Liver (tissue), 8 donors: ENCODE measurements at regions not wholly inside any gene's neighbourhood (a gene's known extent, or its start where the extent isn't known, plus 50 kb on each side); places are given as distances from the start of the nearest gene placed in this dataset.

Source experiments
- DNase-seq: peaks from one replicate; pipeline ENCODE4 v3.0.0-alpha.2; 2017; ENCODE audit warnings: low spot score
- H3K27ac ChIP-seq, 2 donors: one replicate each; pipeline ENCODE4 v1.7.0; 2013; ENCODE audit warnings: inconsistent platforms in 2 of 2, low read length in 2 of 2, control low read depth in 1 of 2, low read depth in 1 of 2, mild to moderate bottlenecking in 1 of 2
- H3K27me3 ChIP-seq, 4 donors: one replicate each; pipeline versions ENCODE4 v1.6.1 to v1.7.0; 2013; ENCODE audit warnings: low read length in 3 of 4, inconsistent platforms in 1 of 4, mild to moderate bottlenecking in 1 of 4, moderate library complexity in 1 of 4; ENCODE audit not compliant: control insufficient read depth in 4 of 4, insufficient read depth in 4 of 4
- H3K36me3 ChIP-seq, 4 donors: one replicate each; pipeline versions ENCODE4 v1.6.1 to v1.7.0; 2013; ENCODE audit warnings: low read length in 3 of 4, mild to moderate bottlenecking in 3 of 4, low read depth in 1 of 4, moderate library complexity in 1 of 4; ENCODE audit not compliant: control insufficient read depth in 4 of 4, insufficient read depth in 3 of 4
- H3K4me1 ChIP-seq, 4 donors: one replicate each; pipeline versions ENCODE4 v1.6.1 to v1.7.0; 2013; ENCODE audit warnings: low read length in 3 of 4, mild to moderate bottlenecking in 3 of 4, moderate library complexity in 1 of 4; ENCODE audit not compliant: control insufficient read depth in 4 of 4, insufficient read depth in 4 of 4
- H3K4me3 ChIP-seq, 3 donors: one replicate each; pipeline versions ENCODE4 v1.6.1 to v1.7.0; 2013; ENCODE audit warnings: low read length in 3 of 3, control low read depth in 1 of 3, low read depth in 1 of 3, mild to moderate bottlenecking in 1 of 3
- H3K9ac ChIP-seq, 2 donors: one replicate each; pipeline ENCODE4 v1.7.0; 2013; ENCODE audit warnings: low read length in 2 of 2, mild to moderate bottlenecking in 2 of 2, moderate library complexity in 2 of 2, control low read depth in 1 of 2, low read depth in 1 of 2
- H3K9me3 ChIP-seq, 4 donors: one replicate each; pipeline versions ENCODE4 v1.6.1 to v1.7.0; 2013; ENCODE audit warnings: low read length in 3 of 4; ENCODE audit not compliant: control insufficient read depth in 4 of 4
- EGR1 ChIP-seq, 2 donors: IDR thresholded peaks; 2 replicates each; pipeline ENCODE4 v1.6.1; 2016 to 2018; ENCODE audit warnings: antibody characterized with exemption in 2 of 2, low read depth in 2 of 2
- FOXA2 ChIP-seq: IDR thresholded peaks from 2 replicates; pipeline ENCODE4 v1.6.1; 2016; ENCODE audit warnings: antibody characterized with exemption
- GABPA ChIP-seq, 2 donors: IDR thresholded peaks in 1 of 2; conservative IDR thresholded peaks in 1 of 2; 2 replicates each; pipeline ENCODE4 v1.6.1; 2016; ENCODE audit warnings: antibody characterized with exemption in 2 of 2, mild to moderate bottlenecking in 1 of 2, moderate library complexity in 1 of 2
- HNF4A ChIP-seq, 2 donors: conservative IDR thresholded peaks; 2 replicates each; pipeline ENCODE4 v1.6.1; 2016; ENCODE audit warnings: antibody characterized with exemption in 2 of 2, mild to moderate bottlenecking in 2 of 2
- JUND ChIP-seq, 2 donors: IDR thresholded peaks; 2 replicates each; pipeline ENCODE4 v1.6.1; 2016; ENCODE audit warnings: antibody characterized with exemption in 2 of 2
- RAD21 ChIP-seq, 2 donors: IDR thresholded peaks; 2 replicates each; pipeline ENCODE4 v1.6.1; 2016; ENCODE audit warnings: antibody characterized with exemption in 2 of 2, mild to moderate bottlenecking in 2 of 2
- RXRA ChIP-seq, 2 donors: IDR thresholded peaks; 2 replicates each; pipeline ENCODE4 v1.6.1; 2017 to 2018; ENCODE audit warnings: antibody characterized with exemption in 2 of 2, mild to moderate bottlenecking in 1 of 2
- SP1 ChIP-seq: IDR thresholded peaks from 2 replicates; pipeline ENCODE4 v1.6.1; 2018; ENCODE audit warnings: antibody characterized with exemption, mild to moderate bottlenecking
- TAF1 ChIP-seq: conservative IDR thresholded peaks from 2 replicates; pipeline ENCODE4 v1.6.1; 2016; ENCODE audit warnings: antibody characterized with exemption, mild to moderate bottlenecking
- YY1 ChIP-seq: IDR thresholded peaks from 2 replicates; pipeline ENCODE4 v1.6.1; 2016; ENCODE audit warnings: antibody characterized with exemption, mild to moderate bottlenecking
- WGBS: extraction: QIAGEN DNeasy Blood & Tissue Kit; methylation state at CpG from one replicate; pipeline ENCODE4 v1.1.7; 2013; 5-methylcytosine and 5-hydroxymethylcytosine counted together
- TF ChIP-seq, protein P1 (sequence below): IDR thresholded peaks from 2 replicates; pipeline ENCODE4 v1.6.1; 2016; ENCODE audit warnings: antibody characterized with exemption
- TF ChIP-seq, protein P2 (sequence below): fragments of 150-350 bp; IDR thresholded peaks from 2 replicates; pipeline ENCODE4 v1.5.1; 2017; ENCODE audit warnings: improper control_type of control experiment, low read depth, low read length; ENCODE audit not compliant: missing input control
- TF ChIP-seq, protein P3 (sequence below): IDR thresholded peaks from 2 replicates; pipeline ENCODE4 v1.6.1; 2016; ENCODE audit warnings: antibody characterized with exemption
- TF ChIP-seq, protein P4 (sequence below): IDR thresholded peaks from 2 replicates; pipeline ENCODE4 v1.6.1; 2016; ENCODE audit warnings: antibody characterized with exemption
- donor health status: healthy.
- donor health status: healthy.
- donor health status: healthy.
- donor health status: healthy.
- donor health status: healthy.

DNA sequence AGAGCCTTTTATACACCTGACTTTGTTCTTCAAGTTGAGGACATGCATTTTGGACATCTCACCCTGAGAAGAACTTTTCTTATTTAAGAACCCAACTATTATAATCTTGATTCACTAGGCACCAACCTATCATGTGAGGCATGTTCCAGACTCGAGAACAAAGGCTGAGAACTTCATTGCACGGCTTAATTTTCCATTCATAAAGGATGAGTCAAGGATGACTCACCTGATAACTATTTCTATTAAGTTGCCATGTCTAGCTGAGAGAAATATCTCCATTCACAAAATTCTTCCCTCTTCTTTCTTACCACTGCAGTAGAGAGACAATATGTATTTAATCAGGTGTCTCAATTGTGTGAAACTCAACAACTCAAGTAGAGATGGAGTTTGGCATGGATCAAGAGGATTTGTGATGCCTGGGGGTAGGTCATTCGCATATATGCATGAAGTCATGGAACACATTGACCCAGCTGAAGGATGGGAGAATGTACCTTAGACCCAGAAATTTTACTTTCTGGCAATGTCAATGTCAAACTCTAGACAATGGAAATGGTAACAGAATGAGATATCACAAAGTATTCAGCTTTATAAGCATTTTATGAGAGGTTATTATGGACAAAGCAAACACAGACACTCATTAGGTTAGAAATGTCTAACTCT, 173.2 kb upstream of the PRNP start:
- Histone ChIP-seq H3K27me3 (peaks cover 0 to 4% (median 0%) of the 10 kb centered on the region in 4 donors), H3K9me3 (no peaks in the 10 kb centered on the region), H3K27ac (no peak overlapping the region), H3K9ac (no peak overlapping the region), H3K4me1 (no peaks in the 10 kb centered on the region), H3K36me3 (no peaks in the 10 kb centered on the region), H3K4me3 (no peak overlapping the region)
- no peak for DNase-seq
- TF ChIP-seq HNF4A (conservative IDR thresholded peaks at IDR 0.05) = no peak
- TF ChIP-seq JUND (IDR thresholded peaks at IDR 0.05) = no peak
- TF ChIP-seq FOXA2 = no peak
- TF ChIP-seq, protein P1, sequence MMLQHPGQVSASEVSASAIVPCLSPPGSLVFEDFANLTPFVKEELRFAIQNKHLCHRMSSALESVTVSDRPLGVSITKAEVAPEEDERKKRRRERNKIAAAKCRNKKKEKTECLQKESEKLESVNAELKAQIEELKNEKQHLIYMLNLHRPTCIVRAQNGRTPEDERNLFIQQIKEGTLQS = no peak
- TF ChIP-seq YY1 = no peak
- TF ChIP-seq, protein P2, sequence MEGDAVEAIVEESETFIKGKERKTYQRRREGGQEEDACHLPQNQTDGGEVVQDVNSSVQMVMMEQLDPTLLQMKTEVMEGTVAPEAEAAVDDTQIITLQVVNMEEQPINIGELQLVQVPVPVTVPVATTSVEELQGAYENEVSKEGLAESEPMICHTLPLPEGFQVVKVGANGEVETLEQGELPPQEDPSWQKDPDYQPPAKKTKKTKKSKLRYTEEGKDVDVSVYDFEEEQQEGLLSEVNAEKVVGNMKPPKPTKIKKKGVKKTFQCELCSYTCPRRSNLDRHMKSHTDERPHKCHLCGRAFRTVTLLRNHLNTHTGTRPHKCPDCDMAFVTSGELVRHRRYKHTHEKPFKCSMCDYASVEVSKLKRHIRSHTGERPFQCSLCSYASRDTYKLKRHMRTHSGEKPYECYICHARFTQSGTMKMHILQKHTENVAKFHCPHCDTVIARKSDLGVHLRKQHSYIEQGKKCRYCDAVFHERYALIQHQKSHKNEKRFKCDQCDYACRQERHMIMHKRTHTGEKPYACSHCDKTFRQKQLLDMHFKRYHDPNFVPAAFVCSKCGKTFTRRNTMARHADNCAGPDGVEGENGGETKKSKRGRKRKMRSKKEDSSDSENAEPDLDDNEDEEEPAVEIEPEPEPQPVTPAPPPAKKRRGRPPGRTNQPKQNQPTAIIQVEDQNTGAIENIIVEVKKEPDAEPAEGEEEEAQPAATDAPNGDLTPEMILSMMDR = no peak
- TF ChIP-seq GABPA (IDR thresholded peaks at IDR 0.05 in 1 of 2, conservative IDR thresholded peaks at IDR 0.05 in 1 of 2) = no peak
- no peak for TF ChIP-seq RAD21 (IDR thresholded peaks at IDR 0.05)
- TF ChIP-seq RXRA (IDR thresholded peaks at IDR 0.05) = no peak
- TF ChIP-seq SP1 = no peak
- TF ChIP-seq, protein P3, sequence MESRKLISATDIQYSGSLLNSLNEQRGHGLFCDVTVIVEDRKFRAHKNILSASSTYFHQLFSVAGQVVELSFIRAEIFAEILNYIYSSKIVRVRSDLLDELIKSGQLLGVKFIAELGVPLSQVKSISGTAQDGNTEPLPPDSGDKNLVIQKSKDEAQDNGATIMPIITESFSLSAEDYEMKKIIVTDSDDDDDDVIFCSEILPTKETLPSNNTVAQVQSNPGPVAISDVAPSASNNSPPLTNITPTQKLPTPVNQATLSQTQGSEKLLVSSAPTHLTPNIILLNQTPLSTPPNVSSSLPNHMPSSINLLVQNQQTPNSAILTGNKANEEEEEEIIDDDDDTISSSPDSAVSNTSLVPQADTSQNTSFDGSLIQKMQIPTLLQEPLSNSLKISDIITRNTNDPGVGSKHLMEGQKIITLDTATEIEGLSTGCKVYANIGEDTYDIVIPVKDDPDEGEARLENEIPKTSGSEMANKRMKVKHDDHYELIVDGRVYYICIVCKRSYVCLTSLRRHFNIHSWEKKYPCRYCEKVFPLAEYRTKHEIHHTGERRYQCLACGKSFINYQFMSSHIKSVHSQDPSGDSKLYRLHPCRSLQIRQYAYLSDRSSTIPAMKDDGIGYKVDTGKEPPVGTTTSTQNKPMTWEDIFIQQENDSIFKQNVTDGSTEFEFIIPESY = no peak
- WGBS = 53% methylated on average over 3 of the region's 3 CpGs

DNA sequence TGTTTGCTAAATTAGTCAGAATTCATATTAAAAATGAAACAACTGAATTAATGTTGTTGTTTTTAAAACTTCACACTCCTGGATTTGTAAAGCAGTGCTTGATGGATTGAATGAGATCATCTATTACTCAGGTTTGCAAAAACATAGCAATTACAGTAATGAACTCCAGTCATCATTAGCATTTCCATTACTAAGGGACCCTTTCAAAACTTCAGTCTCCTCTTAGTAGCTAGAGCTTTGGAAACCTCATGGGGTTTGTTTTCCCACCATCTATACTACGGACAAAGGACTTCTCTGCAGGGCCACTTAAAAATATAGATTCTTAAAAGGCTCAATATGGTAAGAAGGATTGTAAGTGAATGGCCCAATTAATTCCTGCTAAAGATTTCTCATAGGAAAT, 174.5 kb upstream of the PRNP start:
- Histone ChIP-seq H3K9ac (no peak overlapping the region), H3K27me3 (peaks cover 0 to 4% (median 0%) of the 10 kb centered on the region in 4 donors)
- WGBS = 61% methylated on average over 1 of the region's 1 CpG

More for the DNA sequence above, 174.5 kb upstream of the PRNP start:
- Histone ChIP-seq H3K4me3 (no peak overlapping the region), H3K9me3 (no peaks in the 10 kb centered on the region), H3K4me1 (no peaks in the 10 kb centered on the region), H3K36me3 (no peaks in the 10 kb centered on the region), H3K27ac (no peak overlapping the region)
- no peak for TF ChIP-seq YY1
- TF ChIP-seq RXRA (IDR thresholded peaks at IDR 0.05) = no peak
- no peak for TF ChIP-seq EGR1 (IDR thresholded peaks at IDR 0.05; ENCODE audit: low read depth in 2 of 2)
- no peak for TF ChIP-seq FOXA2
- no peak for TF ChIP-seq RAD21 (IDR thresholded peaks at IDR 0.05)
- TF ChIP-seq, protein P3 = no peak
- TF ChIP-seq, protein P4, sequence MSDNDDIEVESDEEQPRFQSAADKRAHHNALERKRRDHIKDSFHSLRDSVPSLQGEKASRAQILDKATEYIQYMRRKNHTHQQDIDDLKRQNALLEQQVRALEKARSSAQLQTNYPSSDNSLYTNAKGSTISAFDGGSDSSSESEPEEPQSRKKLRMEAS = no peak
- TF ChIP-seq TAF1 = no peak
- DNase-seq = no peak
